GM18517 (cell line): ENCODE measurements at regions not wholly inside any gene's neighbourhood (a gene's known extent, or its start where the extent isn't known, plus 50 kb on each side); places are given as distances from the start of the nearest gene placed in this dataset.
"Not testable (repeated sequence)": the region's sequence is repeated elsewhere in the genome, so short reads cannot be mapped to it uniquely, and the experiment has no call there.

Source experiments
- ATAC-seq: cut with Tn5 transposase; IDR thresholded peaks from one replicate; pipeline ENCODE4 v1.9.1; 2021; ENCODE audit warnings: mild to moderate bottlenecking, moderate library complexity; ENCODE audit not compliant: unreplicated experiment

DNA sequence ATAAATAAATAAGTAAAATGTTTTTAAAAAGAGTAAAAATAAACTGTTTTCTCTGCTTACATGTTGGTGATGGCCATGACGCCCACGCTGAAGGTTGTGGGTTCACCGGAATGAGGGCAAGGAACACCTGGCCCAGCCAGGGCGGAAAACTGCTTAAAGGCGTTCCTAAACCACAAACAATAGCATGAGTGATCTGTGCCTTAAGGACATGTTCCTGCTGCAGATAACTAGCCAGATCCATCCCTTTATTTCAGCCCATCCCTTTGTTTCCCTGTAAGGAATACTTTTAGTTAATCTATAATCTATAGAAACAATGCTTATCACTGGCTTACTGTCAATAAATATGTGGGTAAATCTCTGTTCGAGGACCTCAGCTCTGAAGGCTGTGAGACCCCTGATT lies 63.3 kb upstream of the CEP78 start:
- ATAC-seq = not testable (repeated sequence)

DNA sequence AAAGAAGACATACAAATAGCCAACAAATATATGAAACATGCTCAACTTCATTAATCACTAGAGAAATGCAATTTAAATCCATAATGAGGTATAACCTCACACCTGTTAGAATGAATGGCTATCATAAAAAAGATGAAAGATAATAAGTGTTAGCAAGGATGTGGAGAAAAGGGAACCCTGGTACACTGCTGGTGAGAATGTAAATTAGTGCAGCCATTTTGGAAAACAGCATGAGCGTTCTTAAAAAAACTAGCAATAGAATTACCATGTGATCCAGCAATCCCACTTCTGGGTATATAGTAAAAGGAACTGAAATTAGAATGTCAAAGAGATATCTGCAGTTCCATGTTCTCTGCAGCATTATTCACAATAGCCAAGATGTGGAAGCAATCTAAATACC lies 64.2 kb upstream of the CEP78 start:
- ATAC-seq = no peak

DNA sequence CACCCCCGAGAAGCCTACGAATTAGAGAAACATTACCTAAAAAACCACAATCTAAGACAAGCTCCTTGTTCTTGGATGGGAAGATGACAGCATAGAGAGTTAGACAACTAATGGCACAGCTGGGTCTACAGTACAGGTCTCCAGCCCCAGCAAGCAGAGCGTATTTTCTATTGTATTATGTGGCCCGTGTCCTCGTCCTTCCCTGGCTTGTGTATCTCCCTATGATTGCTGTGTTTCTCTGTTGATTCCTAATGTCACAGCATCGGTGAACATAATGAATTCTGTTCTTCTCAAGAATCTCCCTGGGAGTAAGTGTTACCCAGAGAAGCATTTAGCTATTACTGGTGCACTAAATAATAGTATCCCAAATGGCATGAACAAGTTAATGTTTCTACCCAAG lies 66.8 kb upstream of the CEP78 start:
- no peak for ATAC-seq

DNA sequence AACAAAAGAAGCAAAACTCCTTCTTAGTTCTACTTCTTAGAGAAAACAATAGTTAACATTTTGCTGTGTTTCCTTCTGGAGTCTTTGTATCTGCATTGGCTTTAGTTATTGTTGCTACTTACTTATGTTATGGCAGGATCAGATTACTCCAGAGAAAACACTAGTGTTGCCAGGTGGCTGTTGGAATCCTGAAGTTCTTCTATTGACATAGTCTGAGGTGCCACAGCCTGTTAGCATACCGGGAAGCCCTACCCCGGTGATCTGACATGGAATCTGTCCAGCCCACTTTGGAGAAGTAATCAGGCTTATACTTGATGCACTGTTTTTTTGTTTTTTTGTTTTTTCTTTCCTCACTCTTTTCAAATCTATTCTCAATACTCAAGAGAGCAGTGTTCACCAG lies 68.5 kb upstream of the CEP78 start:
- ATAC-seq = no peak

DNA sequence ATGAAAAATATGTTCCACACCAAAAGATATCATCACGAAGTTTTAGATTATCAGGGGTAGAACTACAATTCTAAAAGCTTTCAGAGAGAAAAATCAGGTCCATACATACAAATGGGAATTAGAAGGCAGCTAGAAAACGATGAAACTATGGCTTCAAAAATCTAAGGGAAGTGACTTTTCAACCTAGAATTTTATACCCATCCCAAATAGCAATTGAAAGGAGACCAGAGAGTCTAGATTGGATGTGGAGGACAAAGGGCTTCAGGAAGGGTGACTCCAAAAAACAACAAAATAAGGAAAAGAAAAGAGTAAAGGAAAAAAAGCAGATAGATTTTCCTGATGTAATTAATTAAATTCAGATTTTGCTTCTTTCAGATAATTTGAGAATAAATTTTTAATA lies 72.0 kb upstream of the CEP78 start:
- no peak for ATAC-seq

DNA sequence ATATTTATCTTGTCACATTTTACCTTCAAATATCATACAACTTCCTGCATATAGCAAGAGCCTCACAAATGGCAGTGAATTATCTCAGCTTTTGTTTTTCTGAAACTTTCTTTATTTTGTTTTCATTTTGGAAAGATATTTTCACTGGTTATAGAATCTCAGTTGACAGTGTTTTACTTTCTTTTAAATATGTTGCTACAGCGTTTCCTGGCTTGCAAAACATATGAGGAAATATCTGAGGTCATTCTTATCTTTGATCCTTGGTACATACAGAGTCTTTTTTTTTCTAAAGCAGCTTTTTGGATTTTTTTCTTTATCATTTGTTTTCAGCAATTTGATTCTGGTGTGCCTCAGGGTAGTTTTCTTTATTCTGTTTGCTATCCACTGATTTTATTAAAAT lies 77.6 kb upstream of the CEP78 start:
- ATAC-seq = no peak

DNA sequence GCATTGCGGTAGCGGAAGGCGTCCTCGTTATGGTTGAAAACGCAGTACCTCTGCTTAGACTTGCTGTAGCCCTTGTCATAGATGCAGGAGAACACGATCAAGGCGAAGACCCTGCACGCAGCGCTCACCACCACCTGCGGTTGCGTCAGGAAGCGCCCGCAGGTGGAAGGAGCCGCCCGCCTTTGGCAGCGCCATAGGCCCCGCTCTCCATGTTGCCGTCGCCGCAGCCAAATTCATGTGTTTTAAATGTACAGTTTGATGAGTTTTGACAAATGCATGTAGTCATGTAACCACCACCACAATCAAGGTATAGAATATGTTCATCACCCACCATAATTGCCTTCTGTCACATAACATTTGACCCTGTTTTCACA lies 84.9 kb upstream of the CEP78 start:
- ATAC-seq = no peak

DNA sequence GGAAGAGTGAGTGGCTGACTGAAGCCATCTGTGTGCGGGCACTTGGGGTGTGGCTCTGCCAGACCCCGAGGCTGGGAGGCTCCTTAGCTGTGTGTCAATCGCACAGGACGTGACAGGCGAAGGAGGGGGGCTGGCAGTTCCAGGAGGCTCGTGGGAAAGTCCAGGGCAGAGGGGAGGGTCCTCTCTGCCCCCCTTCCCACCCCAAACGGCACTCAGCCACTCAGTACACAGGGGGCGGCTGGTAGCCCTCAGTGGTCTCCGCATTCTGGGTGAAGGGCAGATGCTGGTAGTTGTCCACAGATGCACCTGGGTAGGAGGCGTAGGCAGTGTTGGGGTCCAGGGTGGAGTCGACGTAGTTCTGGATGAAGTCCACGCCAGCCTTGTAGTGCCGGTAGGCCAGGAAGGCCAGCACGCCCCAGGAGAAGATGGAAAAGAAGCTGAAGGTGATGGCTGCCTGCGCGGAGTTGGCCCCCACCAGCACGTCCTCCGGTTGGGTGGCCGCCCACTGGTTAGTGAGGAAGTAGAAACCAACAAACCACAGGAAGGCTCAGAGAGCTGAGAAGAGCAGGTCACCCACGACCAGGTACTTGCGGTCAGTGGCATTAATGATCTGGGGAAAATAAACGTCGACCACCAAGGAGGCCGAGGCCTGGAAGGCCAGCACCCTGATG lies 85.4 kb upstream of the CEP78 start:
- no peak for ATAC-seq

DNA sequence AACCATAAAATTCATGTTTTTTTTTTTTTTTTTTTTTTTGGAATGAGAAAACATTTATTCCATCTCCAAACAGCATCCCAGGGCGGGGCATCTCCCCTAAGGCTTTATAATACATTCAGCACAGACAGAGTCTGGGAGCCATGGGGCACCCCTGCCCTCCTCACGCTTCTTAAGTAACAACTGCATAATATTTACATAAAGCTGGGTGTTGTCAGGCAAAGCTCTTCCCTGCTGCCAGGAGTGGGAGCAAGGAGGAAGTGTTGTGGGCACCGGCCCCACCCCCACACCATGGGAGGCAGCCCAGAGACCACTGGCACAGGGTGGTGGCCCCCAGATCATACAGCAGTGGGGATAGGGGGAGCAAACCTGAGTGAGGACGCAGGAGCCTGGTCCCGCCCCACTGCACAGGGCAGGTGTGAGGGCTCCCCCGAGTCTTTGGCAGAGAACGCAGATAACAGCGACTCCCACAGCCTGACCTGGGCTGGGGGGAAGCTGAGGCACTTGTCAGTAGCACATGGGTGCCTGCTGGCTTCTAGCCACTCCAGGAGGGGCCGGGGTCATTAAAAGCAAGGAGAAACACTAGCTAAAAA lies 86.1 kb upstream of the CEP78 start:
- ATAC-seq = no peak

DNA sequence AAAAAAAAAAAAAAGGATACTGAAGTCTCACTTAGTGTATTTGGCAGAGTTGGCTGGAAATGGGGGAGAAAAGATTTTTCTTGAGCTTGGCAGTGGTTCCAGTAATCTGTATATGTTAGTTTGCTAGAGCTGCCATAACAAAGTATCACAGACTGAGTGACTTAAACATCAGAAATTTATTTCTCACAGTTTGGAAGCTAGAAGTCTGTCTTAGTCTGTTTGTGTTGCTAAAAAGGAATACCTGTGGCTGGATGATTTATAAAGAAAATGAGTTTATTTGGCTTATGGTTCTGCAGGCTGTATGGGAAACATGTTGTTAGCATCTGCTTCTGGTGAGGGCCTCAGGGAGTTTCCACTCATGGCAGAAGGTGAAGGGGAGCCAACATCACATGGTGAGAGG lies 89.6 kb upstream of the CEP78 start:
- no peak for ATAC-seq

DNA sequence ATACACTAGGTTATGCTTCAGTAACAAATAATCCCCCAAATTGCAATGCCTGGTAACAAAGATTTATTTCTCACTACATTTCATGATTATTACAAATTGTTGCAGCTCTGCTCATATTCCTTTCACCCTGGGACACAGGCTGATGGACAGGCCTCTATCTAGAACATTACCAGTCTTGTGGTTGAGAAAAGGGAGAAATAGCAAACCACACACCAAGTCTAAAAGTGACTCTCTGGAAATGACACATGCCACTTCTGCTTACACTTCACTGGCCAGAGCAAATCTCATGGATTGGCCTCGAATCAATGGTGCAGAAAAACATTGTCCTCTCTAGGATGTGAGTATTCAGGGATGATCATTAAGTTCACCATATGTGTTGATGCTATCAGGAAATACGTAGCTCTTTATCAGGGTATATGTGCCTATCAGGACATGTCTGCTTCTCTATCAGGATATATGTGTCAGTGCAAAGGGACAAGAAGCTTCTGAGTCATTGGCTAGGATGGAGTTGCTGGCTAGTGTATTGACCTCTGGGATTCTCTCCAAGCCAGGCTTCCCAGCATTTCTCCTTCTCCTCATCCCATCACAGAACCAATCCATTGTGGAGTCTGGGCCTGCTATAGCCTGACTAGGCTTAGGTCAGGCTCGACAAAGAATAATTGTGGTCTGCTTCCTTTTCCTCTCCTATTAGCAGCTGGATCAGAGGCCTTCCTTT lies 91.1 kb upstream of the CEP78 start:
- no peak for ATAC-seq

DNA sequence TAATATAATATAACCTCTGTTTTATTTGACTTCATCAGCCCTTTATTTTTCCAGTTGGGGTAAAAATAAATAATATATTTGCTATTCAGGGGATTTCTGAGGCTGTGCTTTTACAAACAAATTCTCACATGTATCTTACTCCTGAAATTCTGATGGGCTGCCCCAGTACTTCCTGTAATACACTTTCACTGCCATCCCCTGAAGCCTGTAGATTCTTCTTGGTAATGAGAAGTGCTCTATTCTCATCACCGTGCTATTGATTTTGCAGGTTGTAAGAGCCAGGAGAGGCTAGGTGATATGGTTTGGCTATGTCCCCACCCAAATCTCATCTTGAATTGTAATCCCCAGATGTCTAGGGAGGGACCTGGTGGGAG lies 91.9 kb upstream of the CEP78 start:
- ATAC-seq = no peak

DNA sequence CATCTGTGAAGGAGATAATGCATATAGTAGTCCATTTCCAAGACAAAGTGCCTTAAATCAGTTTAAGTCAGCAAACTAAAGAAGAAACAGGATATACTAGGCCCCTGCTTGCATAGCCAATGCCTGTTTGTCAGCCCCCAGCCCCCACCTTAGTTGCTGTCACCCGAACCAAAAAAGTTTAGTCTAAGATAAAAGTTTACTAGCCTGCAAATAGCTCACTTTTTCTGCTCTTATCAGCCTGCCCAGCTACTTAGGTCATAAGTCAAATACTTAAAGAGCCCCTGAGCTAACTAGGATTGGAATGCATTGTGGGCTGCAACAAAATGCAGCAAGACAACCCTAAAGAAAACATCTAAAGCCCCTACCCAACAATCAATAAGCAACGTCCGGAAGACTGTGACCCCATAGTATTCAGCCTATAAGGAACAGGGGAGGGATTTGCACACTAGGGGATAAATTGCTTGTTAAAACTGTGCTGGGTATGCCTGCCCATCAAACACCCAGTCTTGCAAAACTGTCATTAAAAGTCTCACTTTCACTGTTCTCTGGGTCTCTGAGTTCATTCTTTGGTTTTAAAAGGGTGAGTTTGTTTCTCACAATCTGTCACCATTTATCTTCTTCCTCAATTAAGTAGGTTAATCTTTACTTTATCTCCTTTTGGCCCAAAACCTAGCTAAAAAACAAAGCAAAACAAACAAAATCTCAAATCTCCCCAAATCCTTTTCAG lies 92.4 kb upstream of the CEP78 start:
- no peak for ATAC-seq

DNA sequence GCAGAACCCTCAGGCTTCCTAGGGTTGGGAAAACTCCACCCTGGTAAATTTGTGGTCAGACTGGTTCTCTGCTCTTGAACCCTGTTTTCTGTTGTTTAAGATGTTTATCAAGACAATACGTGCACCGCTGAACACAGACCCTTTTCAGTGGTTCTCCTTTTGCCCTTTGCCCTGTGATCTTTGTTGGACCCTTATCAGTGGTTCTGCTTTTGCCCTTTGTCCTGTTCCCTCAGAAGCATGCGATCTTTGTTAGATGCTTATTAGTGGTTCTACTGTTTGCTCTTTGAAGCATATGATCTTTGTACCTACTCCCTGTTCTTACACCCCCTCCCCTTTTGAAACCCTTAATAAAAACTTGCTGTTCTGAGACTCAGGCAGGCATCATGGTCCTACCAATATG lies 93.6 kb upstream of the CEP78 start:
- ATAC-seq = not testable (repeated sequence)

DNA sequence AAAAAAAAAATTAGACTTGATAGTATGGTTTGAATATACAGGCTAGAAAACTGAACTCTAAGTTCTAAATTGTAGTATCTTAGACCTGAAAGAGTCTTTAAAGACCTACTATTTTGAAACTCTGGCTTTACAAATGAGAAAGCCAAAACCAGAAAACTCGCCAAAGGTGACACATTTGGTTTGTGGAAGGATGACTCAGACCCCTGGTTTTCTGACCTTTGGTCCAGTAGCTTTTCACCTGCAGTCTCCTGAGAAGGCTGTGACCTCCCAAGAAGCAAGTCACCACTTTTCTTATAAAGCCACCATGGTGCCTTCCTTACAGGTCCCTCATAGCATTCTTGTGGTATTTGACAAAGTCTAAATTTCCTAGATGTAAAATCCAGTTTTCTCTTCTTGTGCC lies 102.1 kb upstream of the CEP78 start:
- no peak for ATAC-seq

DNA sequence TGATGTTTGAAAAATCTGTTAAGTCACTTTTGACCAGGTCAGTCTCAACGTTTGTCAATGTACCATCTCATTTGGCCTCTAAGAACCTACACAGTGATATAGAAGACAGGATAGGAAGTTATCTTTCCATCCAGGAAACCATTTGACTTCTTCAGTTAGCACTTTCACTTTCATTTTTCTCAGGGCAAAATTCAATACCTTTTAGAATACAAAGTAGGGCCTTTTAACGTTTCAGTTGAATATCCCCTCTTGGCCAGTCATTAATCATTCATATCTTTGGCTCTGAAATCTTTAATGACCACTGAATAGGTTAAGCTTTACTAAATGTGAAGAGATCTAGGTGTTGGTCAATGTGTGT lies 101.1 kb upstream of the GNAQ start:
- no peak for ATAC-seq

DNA sequence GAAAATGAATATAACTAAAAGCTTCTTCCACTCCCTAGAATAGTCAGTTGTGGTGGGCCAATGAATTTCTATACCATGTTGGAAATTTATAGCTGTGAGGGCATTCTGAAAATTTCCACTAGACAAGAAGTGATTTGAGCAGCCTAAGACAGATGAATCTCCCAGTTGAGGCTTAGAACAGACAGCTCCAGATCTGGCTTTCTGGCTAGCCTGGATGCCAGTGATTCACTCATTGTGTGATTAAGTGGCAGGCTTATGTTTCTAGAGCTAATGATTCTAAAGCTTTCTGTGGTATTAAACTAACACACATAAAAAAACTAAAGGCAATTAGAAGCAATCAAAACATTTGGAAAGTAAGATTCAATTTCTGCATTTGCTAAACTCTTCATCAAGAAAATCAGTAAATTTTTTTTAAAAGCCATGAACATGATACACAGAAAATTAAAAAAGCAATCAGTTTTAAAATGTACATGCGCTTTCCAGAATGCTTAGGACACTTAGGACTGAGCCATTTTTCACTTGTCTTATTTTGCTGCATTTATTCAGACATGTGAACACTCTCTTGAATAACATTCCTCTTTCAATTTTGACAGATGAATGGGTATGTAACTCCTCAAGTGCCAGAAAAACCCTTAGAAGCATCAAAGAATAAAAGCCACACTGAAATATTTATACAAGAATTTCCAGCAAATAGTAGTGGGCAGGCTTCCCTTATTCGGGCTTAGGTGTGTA lies 100.5 kb upstream of the GNAQ start:
- ATAC-seq = no peak

DNA sequence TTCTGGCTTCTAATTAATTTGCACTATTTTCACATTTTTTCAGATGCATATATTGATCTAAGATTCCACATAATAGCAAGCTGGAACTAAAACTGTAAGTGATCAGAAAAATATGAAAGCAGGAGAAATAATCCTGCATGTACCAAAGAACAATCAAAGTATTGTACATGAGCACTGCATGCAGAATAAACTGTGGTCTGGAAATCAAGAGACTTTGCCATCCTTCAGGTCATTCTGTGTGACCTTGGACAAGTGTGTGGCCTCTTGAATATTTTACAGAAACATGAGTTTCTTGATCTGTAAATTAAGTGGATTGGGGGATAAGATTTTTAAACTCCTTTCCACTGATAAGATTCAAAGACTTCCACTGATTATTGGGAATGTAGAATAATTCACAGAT lies 99.2 kb upstream of the GNAQ start:
- no peak for ATAC-seq

DNA sequence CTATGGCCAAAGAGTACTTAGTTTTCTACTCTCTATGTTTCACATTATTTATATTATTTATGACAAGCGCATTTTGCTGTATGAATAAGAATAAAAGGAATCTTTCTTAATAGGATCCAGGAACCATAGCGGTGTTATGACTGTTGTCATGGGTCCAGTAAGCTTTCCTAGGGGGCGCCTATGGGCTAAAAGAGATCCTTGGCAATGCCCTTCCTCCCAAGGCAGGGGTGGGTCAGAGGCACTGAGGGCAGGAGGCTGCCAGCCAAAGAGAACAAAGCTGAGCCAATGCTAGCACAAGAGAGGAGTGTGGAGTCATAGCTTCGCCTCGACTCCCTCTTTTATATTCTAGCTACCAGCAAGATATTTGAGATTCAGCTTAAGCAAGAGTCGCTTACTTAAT lies 98.4 kb upstream of the GNAQ start:
- ATAC-seq = no peak

DNA sequence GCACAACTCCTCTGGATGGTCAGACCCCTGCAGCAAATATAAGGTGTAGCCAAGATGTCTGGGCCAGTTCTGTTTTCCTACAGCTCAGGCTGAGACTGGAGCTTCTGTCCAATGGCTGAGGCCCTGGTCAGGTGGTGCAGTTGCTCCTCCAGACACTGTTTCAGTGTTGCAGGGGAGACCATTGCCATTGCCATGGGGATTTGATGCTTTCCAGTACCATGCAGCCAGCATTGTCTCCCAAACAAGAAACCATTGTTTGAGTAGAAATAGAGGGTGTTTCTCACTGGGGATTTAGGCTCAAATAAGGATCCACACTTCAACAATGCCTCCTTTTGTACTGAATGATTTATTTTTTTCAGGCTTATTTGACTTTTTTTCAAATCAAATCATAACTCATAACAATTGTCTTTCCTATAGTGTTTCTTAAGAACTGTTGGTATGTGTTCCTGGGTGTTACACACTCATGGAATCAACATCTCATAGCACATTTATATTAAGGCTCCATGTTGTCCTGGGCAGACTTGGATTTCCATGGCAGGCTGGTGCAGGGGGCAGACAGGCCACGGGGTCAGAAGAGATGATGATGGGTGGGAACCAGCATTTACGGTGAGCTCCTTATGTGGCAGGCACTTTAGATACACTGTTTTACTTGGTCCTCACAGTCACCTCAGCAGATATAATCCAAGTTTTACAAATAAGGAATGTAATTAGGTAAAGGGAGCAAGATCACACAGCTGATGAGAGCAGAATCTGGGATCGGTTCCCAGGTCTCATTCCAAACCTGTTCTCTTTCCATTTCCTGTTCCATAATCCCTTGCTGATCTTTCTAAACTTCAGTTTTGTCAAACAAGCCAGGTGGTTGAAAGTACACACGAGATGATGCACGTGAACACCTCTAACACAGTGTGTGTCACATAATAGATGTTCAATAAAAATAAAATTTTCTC lies 95.9 kb upstream of the GNAQ start:
- ATAC-seq = no peak
